GM21367 (cell line): ENCODE measurements at regions not wholly inside any gene's neighbourhood (a gene's known extent, or its start where the extent isn't known, plus 50 kb on each side); places are given as distances from the start of the nearest gene placed in this dataset.

Source experiments
- ATAC-seq: cut with Tn5 transposase; IDR thresholded peaks from one replicate; pipeline ENCODE4 v1.9.1; 2021; ENCODE audit not compliant: unreplicated experiment

DNA sequence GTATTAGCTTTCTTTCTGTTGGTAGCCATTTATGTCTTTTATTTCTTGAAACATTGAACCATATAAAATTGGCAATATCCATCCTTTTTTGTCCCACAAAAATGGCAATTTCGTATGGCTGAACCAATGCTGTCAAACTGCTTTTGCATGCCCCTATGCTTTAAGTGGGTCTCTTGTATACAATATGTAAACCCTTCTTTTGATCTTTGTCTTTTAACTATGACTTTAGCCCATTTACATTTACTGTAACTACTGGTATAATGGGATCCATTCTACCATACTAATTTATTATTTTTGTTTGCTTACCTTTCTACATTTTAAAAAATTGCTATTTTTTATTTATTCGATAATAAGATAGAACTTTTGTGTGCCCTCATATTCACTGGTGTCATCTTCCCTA, 93.4 kb downstream of the TENT4A start:
- ATAC-seq, result no peak

DNA sequence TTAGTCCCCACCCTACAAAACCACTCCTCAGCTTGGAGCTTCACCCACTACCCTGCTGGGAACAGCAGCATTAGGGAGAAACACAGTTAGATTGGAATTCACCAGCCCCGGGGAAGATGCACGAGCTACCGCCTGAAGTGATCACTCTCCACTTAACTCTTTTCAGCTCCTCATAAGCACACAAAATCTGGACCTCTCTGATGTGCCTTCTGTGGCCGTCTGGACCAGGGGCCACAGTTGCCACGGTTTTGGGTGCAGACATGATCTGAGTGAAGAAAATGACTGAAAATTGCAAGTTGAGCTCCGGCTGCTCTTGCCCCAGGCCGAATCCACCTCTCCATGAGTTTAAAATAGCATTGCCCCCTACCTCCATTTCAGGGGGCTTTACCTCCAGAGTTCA, 95.2 kb downstream of the TENT4A start:
- ATAC-seq, result no peak

DNA sequence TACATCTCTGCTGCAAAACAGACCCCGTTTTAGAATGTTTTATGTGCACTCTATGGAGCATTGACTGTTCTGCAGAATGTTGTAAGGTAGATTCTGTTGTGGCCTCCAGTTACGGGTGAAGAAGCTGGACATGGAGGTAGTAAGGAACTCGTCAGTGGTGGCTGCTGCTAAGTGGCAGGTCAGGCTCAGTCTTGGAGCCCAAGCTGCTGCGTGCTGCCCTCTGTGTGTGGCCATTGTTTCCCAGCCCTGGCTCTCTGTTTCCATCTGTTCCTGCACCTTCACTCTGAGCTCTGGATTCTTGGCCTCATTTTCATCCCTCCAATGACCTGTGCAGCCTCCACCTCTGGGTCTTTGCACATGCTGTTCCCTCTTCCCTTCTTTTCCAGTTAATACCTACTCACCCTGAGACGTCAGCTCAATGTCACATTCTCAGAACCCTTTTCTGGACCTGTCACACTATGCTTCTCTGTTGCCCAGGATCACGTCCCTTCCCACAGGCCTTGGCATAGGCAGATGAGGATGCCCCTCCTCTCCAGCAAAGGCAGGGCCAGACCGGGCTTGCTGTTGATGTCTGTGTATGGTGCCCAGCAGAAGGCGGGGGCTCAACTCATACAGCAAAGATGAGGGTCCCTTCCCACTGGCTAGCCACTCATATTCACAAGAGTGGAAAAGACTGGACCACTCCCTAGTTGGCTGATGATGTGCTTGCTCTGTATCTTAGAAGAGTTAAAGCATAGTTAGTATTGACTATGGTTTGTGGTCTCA, 97.6 kb downstream of the TENT4A start:
- ATAC-seq, result no peak

DNA sequence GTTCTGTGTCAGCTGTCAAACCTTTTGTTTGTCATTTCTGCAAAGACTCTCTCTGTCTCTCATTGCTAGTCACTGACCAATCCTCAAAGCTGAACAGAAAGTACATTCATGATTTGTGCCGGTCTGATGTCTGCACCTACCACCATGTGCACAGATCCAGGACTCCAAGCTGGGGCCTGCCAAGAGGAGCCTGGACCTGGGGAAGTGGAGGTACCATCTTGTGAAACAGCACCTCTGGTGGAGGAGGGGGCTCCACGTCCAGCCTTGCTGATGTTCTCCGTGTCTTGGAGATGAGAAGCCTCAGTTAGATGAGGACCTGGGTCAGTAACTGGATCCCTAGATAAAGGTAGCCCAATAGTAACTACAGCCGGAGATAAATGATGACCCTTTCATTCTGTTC, 98.9 kb downstream of the TENT4A start:
- no peak for ATAC-seq

DNA sequence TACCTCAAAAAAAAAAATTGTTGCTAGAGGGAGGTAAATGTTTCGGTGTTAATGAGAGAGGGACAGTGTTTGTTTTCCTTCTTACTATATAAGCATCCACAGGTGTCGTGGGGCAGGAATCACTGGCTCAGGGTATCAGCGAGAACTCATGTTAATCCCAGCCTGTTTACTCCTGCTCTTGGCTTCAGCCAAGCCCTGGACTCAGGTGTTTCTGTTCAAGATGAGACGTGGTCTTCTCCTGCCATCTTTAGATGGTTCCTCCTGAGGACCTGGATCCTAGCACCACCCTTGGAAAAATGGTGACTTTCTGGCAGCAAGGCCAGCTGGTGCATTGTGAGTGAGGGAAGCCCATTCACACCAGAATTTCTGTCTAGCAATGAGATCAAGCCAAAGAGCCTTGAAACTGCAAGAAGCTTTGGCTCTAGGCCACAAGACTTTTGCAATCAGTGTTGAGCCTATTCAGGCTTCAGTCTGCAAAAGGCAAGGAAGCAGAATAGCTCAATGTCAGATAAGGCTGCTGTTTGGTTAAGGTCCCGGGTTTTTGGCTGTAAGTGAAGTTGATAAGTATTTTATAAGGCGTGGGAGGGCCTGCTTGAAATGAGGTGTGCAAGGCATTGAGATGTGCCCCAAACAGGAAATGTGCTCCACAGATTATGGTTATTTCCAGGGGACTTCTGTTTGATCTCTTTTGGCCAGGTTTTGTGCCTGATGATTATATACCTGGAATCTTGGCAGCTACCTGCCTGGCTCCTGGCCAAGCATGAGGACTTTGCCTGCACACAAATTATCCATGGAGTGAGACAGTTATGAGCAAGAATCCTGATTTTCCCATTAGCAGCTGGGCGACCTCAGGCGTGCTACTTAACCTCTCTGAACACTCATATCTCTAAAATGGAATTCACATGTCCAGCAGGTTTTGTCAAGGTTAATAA, 99.8 kb downstream of the TENT4A start:
- ATAC-seq, result no peak

DNA sequence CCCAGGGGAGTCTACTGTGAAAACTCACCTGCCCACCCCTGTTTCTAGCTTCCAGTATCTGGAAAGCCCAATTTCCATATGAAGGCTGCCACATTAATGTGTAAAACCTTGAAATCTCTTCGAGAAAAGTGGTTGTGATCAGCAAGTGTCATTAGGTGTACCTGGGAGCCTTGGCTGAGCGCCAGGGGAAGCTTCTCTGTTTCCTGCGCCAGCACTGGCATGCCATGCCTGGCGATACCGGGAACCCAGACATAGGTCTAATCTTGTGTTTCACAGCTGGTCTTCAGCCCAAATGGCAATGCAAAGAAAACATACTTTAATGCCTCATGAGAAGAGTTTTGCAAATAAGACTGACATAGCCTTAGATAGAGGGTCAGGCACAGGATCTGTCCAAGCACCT, 101.6 kb downstream of the TENT4A start:
- ATAC-seq, result no peak

DNA sequence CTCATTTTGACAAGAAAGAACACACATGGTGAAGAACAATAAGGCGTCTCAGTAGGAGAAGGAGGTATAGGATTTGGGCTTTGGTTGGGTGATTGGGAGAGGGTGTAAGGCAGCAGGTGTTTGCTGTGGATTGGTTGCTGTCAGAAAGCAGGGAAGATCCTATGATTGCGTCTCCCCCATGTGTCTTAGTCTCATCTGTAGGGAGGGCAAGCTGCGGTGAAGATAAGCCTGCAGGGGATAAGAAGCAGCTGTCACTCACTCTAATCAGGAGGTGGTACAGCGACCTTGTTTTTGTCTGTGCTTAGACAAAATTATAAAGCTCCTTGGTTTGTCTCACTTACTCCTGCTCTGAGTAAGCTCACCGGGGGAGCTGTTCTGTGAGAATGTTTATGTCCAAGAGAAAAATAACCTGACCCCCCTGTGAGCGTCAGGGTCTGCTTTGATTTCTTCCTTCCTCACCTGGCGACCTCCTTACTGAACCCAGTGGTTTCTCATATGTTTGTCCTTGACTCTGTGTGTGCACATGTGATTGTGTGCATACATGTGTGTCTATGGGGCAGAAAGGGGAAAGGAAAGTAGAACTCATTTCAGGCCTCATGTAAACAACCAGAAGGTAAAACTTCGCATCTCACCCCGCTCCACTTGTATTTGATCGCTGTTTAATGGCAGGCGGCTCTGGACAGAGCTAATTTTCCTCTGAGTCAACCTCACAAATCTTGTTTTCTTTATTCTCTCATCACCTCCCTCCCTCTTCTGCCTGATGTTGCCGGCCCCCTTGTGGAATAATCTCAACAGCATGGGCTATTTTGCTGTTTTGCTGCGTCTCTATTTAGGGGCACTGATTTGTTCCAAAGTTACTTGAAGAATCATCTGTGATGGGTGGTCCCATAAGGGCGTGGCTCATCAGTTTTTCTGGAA, 105.6 kb downstream of the TENT4A start:
- ATAC-seq, result no peak

DNA sequence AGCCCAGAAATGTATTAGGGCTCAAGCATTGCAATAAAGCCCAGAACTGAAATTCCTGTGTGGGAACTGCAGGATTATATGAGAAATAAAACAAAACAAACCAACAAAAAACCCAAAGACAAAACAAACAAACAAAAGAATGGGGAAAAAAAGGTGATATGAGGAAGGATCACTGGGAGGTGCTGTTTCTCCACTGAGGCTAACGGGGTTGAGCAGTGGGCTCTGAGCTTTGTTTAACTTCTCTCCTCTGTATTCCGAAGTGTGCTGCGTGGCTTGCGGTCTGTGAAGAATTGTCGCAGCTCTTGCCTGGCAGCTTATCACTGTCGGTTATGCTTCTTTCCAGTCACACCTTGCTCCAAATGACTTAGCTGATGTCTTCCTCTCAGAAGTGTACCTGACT, 106.3 kb downstream of the TENT4A start:
- ATAC-seq, result no peak

DNA sequence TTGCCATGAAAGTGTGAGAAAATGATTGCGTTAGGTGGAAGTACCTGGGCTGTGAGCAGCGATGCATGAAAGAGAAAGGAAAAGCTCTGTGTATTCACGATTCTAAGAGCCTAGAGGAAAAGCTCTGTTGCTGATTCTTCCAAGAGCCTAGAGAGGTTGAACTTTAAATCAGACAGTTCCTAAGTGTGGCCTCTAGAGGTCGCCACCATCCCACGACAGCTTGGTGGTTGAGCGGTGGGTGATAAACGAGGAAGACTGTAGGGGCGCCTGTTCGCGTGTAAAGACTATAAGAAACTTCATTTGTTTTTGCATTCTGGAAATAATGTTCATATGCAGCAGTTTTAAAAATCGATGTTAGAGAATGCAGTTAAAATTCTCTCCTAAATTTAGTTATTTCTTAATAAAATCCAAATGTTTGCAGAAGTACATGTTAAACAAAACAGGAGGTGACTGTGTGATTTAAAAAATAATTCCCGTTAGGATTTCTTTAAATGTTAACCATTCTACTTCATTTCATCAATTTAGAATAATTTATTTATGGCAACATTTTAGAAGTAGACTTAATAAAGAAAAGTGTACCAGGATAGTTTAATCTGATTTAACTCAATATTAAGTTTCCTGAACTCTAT, 107.7 kb downstream of the TENT4A start:
- peak; percentile 73 for ATAC-seq

DNA sequence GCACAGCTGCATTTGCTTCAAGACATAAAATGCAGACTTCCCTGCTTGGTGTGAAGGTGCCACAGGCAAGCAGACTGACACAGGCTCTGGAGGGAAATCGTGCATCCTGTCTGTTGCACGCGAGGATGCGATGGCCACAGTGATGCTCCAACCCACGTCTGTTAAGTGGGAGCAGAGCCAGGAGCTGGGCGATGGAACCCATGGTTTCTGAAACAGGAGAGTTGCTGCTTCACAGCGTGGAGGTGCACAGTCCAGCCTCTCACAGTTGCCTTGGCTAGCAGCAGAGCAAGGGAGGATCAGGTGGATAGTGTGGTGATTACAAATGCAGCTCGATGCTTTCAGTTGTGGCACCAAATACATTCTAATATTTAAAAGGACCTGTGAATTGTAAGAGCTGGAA, 108.8 kb downstream of the TENT4A start:
- ATAC-seq, result no peak

DNA sequence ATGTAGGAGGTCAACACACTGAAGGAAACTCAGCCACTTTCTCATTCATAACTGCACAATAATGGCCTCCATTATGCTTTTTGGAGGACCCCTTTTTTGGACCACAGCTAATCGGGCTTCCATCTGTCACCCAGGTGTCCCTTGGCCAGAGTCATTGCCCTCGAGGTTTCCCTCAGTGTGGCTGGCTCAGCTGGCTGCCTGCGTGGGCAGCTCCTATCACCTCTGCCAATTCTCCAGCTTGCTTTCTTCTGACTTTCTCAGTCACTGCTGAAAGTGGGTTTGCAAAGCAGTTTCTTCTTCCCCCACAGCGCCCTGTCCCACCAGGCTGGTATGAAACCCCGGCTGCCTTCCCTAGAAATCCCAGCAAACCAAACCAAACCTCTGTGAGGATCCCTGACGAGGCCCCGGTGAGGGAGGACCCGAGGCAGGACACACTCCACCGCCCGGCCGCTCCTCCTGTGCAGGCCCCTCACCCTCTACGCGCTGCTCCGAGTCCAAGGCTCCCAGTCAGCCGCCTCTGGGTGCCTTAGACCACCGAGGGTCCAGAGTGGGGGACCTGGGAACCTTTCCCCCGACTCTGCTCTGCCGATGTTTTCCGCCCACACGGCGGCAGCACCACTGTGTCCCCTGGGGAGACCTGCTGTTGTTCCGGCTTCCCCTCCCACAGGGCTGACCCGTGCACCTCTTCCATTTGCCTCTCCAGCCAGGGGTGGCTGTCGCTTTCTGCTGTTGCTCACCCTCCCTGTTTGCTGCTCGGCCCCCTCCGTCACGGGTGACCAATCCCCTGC, 109.5 kb downstream of the TENT4A start:
- no peak for ATAC-seq

DNA sequence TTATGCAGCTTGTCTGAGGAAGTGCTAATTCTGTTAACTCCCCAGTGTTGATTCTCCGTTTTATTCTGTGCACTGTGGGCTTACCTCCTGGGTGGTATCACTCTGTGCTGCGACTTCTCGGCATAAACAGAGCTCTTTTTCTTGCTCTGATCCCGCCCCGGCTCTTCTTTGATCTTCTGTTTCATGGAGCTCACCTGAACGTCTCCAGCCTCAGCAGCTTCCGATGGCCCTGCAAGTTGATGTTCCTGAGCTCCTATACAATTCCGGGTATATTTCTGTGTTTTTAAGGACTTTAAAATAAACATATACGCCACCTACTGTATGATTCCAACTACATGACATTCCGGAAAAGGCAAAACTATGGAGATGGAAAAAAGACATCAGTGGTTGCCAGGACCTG, 110.8 kb downstream of the TENT4A start:
- ATAC-seq, result no peak

DNA sequence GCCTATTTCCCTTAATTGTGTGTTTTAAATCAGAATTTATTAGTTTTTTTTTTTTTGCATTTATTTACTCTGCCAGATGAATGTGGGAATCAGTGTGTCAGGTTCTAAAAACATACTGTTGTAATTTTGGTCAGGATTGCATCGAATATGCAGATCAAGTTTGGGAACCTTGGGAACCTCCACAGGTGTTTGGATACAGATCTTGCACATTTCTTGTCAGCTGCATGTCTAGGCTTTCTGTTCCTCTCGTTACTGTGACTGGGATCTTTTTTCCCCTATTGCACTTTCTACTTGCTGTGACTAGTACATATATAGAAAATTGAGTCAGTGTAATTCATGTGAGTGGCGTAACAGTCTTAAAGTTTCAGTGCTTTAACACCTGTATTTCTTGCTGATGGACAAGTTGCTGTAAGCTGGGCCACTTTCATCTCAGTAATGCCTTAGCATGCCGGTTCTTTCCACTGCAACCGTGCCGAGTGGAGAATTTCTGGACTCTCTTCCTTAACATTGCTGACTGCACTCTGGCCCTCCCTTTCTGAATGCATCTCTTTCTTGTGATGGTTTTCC, 112.5 kb downstream of the TENT4A start:
- no peak for ATAC-seq

DNA sequence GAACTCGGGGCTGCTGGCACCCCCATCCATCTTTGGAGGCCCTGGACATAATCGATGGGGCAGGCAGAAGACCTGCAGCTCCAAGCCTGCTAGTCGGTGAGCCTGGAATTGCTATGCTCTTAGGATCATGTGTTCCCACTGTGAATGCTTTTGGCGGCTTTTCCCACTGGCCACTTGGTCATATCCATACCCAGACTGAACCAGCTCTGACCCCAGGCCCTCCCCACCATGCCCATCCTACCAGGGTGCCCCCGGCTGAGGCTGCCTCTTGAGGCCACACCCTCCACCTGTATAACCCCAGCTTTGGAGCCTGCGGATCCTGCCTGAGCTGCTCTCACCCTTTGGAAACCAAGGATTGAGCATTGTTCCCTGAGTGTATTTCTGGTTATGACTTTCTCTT, 113.5 kb downstream of the TENT4A start:
- ATAC-seq, result no peak

DNA sequence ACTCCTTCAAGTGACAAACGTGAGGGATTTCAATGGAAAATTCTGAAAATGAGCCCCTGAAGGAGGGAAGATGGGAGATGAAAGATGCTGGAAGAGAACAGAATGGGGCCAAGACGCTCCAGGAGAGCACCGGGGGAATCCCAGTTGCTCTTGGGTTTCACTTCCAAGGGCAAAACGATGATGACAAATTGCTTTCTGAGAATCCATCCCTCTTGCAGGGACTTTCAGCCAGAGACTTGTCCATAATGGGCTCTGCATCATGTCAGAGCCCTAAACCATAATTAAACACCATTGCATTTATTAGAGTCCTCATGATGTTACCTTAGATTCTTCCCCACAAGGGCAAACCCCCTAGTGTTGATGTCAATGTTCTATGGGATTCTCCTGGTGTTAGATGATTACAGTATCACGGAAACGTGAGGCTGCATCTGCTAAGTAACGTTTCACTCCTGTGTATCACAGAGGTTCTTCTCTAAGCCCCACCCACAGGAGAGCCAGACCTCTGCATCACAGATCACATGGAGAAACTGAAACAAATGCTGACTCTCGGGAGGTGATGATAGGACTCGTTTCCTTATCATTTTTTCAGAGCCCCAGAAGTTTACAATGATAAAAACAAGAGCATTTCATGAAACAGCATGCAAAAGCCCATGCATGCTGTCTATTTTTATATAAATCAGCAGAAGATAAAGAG, 114.4 kb downstream of the TENT4A start:
- ATAC-seq, result peak; percentile 54

DNA sequence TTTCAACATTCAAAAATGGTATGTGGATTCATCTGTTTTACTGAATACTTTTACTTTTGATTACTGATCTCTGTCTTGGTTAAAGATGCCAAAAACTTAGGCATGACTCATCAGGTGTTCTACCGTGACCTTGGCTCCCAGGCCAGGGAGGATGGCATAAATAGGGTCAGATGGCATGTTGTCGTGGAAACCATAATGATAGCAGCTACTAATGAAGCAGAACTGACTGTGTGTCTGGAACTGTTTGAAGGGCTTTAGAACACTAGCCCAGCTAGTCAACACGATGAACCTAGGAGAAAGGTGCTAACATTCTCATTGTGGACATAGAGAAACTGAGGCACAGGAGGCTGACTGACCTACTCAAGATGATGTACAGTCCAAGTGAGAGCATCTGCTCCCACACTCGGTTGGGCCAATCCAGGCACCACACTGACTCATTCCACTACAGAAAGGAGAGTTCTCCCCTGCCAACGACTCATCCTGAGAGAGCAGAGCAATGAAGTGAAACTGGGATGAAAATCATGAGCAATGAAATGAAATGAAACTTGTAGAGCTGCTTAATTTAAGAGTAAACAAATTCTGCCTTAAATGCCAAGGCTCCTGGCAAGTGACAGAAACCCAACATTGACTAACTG, 116.0 kb downstream of the TENT4A start:
- peak; percentile 85 for ATAC-seq

DNA sequence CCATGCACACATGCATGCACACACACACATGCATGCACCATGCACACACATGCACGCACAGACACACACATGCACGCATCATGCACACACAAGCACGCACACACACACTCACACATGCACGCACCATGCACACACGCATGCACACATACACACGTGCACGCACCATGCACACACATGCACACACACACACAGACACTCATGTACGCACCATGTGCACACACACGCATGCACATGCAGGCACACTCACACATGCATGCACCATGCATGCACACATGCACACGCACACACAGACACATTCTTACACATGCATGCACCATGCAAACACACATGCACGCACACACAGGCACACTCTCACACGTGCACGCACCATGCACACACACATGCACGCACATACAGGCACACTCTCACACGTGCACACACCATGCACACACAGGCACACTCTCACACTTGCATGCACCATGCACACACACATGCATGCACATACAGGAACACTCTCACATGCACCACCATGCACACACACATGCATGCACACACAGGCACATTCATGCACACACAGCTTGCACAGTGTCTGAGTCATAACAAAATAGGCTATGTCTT, 117.5 kb downstream of the TENT4A start:
- ATAC-seq, result no peak
